ENCODE measurements at regions not wholly inside any gene's neighbourhood (a gene's known extent, or its start where the extent isn't known, plus 50 kb on each side); places are given as distances from the start of the nearest gene placed in this dataset.

DNA sequence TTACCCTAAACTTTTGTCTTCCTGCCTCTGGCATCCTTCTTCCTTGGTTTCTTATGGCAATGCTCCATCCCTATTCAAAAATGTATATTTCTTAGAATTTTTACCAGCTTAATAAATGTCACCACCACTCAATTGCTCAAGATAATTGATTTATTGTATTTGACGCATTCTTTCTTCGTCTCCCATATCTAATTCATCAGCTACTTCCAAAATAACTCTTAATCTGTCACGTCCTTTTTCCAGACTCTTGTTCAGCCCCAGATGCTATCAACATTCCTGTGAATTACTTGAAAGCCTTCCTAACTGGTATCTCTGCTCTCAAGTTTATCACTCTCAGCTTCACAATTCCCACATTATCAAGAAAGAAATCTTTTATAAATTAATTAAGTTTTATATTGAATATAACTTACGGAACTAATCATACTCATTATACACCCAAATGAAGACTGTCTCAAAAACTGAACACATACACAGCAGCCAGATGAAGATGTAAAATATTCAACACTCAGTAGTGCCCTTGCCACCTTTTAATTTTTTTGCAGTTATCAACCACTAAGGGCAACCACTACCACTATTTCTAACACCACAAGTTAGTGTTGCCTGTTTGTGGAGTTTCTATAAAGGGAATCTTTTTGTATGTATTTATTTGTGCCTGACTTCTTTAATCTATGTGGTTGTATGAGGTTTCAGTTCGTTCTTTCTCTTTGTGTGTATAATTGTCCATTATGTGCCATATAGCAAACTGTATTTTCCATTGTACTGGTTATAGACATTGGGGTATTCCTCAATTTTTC is 2295.4 kb downstream of the PCDH9 start:
- TF ChIP-seq EZH2 (IDR thresholded peaks at IDR 0.05; ENCODE audit: borderline replicate concordance) (no peak), EZH2phosphoT487 (IDR thresholded peaks at IDR 0.05; ENCODE audit: low read depth, severe bottlenecking, unreplicated experiment) (no peak)
- TF ChIP-seq, protein P1, sequence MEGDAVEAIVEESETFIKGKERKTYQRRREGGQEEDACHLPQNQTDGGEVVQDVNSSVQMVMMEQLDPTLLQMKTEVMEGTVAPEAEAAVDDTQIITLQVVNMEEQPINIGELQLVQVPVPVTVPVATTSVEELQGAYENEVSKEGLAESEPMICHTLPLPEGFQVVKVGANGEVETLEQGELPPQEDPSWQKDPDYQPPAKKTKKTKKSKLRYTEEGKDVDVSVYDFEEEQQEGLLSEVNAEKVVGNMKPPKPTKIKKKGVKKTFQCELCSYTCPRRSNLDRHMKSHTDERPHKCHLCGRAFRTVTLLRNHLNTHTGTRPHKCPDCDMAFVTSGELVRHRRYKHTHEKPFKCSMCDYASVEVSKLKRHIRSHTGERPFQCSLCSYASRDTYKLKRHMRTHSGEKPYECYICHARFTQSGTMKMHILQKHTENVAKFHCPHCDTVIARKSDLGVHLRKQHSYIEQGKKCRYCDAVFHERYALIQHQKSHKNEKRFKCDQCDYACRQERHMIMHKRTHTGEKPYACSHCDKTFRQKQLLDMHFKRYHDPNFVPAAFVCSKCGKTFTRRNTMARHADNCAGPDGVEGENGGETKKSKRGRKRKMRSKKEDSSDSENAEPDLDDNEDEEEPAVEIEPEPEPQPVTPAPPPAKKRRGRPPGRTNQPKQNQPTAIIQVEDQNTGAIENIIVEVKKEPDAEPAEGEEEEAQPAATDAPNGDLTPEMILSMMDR (IDR thresholded peaks at IDR 0.05; ENCODE audit: poor library complexity), result no peak

Data from hepatocyte (in vitro differentiated cells).